Activated T-cell treated with anti-CD3 and anti-CD28 coated beads, Interleukin-2, amount 50 U/mL, for 24 hours (primary cell): ENCODE measurements at regions not wholly inside any gene's neighbourhood (a gene's known extent, or its start where the extent isn't known, plus 50 kb on each side); places are given as distances from the start of the nearest gene placed in this dataset.
"Not testable (repeated sequence)": the region's sequence is repeated elsewhere in the genome, so short reads cannot be mapped to it uniquely, and the experiment has no call there.

ENCODE experiments used
- DNase-seq: peaks from one replicate; pipeline ENCODE4 v3.0.0-alpha.2; 2020
- H3K27ac Mint-ChIP-seq: 2 replicates; pipeline ENCODE4 v1.8.0; 2020; ENCODE audit warnings: mild to moderate bottlenecking, mixed read lengths
- H3K27me3 Mint-ChIP-seq: 2 replicates; pipeline ENCODE4 v1.8.0; 2020; ENCODE audit warnings: mixed read lengths
- H3K36me3 Mint-ChIP-seq: 2 replicates; pipeline ENCODE4 v1.8.0; 2020; ENCODE audit warnings: low read depth, mixed read lengths
- H3K4me1 Mint-ChIP-seq: 2 replicates; pipeline ENCODE4 v1.8.0; 2020; ENCODE audit warnings: low read depth, mixed read lengths
- H3K4me3 Mint-ChIP-seq: 2 replicates; pipeline ENCODE4 v1.8.0; 2020; ENCODE audit warnings: mild to moderate bottlenecking, moderate library complexity, mixed read lengths
- H3K9me3 Mint-ChIP-seq: 2 replicates; pipeline ENCODE4 v1.8.0; 2020; ENCODE audit warnings: mixed read lengths

- no peak overlapping the region for H3K27ac Mint-ChIP-seq
Observed at GRCh38 chr12:114820796-114821195, 136.8 kb upstream of the TBX3 start.

GRCh38 chr12:114817571-114818425 is 133.8 kb upstream of the TBX3 start:
- H3K4me1 Mint-ChIP-seq, result peaks cover 5% of the 10 kb centered on the region
- H3K36me3 Mint-ChIP-seq, result no peaks in the 10 kb centered on the region
- H3K27ac Mint-ChIP-seq, result no peak overlapping the region
- DNase-seq, result no peak
- peaks cover 2% of the 10 kb centered on the region for H3K9me3 Mint-ChIP-seq
- peaks cover 7% of the 10 kb centered on the region for H3K27me3 Mint-ChIP-seq
- H3K4me3 Mint-ChIP-seq, result no peak overlapping the region

More at GRCh38 chr12:114820796-114821195, 136.8 kb upstream of the TBX3 start:
- Mint-ChIP-seq H3K9me3 (peaks cover 2% of the 10 kb centered on the region), H3K4me1 (no peaks in the 10 kb centered on the region), H3K4me3 (no peak overlapping the region), H3K36me3 (no peaks in the 10 kb centered on the region), H3K27me3 (no peaks in the 10 kb centered on the region)
- no peak for DNase-seq

- H3K4me3 Mint-ChIP-seq, result no peak overlapping the region
- H3K9me3 Mint-ChIP-seq, result peaks cover 2% of the 10 kb centered on the region
- DNase-seq, result no peak
- peaks cover 5% of the 10 kb centered on the region for H3K4me1 Mint-ChIP-seq
- H3K36me3 Mint-ChIP-seq, result no peaks in the 10 kb centered on the region
- peaks cover 7% of the 10 kb centered on the region for H3K27me3 Mint-ChIP-seq
- H3K27ac Mint-ChIP-seq, result no peak overlapping the region
Observed at GRCh38 chr12:114815026-114815795, 131.2 kb upstream of the TBX3 start.

- H3K4me3 Mint-ChIP-seq, result no peak overlapping the region
- no peak for DNase-seq
- H3K36me3 Mint-ChIP-seq, result no peaks in the 10 kb centered on the region
- H3K9me3 Mint-ChIP-seq, result peaks cover 6% of the 10 kb centered on the region
- H3K27ac Mint-ChIP-seq, result no peak overlapping the region
- H3K4me1 Mint-ChIP-seq, result peaks cover 5% of the 10 kb centered on the region
- peaks cover 10% of the 10 kb centered on the region for H3K27me3 Mint-ChIP-seq
Observed at GRCh38 chr12:114812858-114813761, 129.1 kb upstream of the TBX3 start.

GRCh38 chr12:114812384-114812783 is 128.4 kb upstream of the TBX3 start:
- Mint-ChIP-seq H3K27ac (no peak overlapping the region), H3K9me3 (peaks cover 13% of the 10 kb centered on the region), H3K4me3 (no peak overlapping the region), H3K27me3 (peaks cover 18% of the 10 kb centered on the region), H3K4me1 (peaks cover 5% of the 10 kb centered on the region), H3K36me3 (no peaks in the 10 kb centered on the region)
- no peak for DNase-seq

GRCh38 chr12:114809097-114809496 is 125.1 kb upstream of the TBX3 start:
- H3K9me3 Mint-ChIP-seq, result peaks cover 18% of the 10 kb centered on the region
- H3K27ac Mint-ChIP-seq, result no peak overlapping the region
- no peaks in the 10 kb centered on the region for H3K36me3 Mint-ChIP-seq

GRCh38 chr12:114801381-114801780 is 117.4 kb upstream of the TBX3 start:
- not testable (repeated sequence) for H3K4me3 Mint-ChIP-seq, DNase-seq, H3K27me3 Mint-ChIP-seq, H3K4me1 Mint-ChIP-seq, H3K36me3 Mint-ChIP-seq, H3K9me3 Mint-ChIP-seq, H3K27ac Mint-ChIP-seq

More at GRCh38 chr12:114809097-114809496, 125.1 kb upstream of the TBX3 start:
- Mint-ChIP-seq H3K4me1 (peaks cover 5% of the 10 kb centered on the region), H3K4me3 (no peak overlapping the region), H3K27me3 (peaks cover 15% of the 10 kb centered on the region)
- DNase-seq, result no peak

- not testable (repeated sequence) for H3K4me3 Mint-ChIP-seq, H3K9me3 Mint-ChIP-seq, H3K4me1 Mint-ChIP-seq, H3K27ac Mint-ChIP-seq, H3K36me3 Mint-ChIP-seq, DNase-seq, H3K27me3 Mint-ChIP-seq
Observed at GRCh38 chr12:114800566-114800965, 116.6 kb upstream of the TBX3 start.

GRCh38 chr12:114799574-114800487 is 115.9 kb upstream of the TBX3 start:
- no peaks in the 10 kb centered on the region for H3K27me3 Mint-ChIP-seq
- no peak for DNase-seq
- no peak overlapping the region for H3K27ac Mint-ChIP-seq
- no peaks in the 10 kb centered on the region for H3K36me3 Mint-ChIP-seq
- no peaks in the 10 kb centered on the region for H3K4me1 Mint-ChIP-seq
- H3K9me3 Mint-ChIP-seq, result peaks cover 4% of the 10 kb centered on the region
- no peak overlapping the region for H3K4me3 Mint-ChIP-seq

- H3K27ac Mint-ChIP-seq, result no peak overlapping the region
- no peaks in the 10 kb centered on the region for H3K36me3 Mint-ChIP-seq
- no peaks in the 10 kb centered on the region for H3K27me3 Mint-ChIP-seq
- DNase-seq, result no peak
- peaks cover 2% of the 10 kb centered on the region for H3K9me3 Mint-ChIP-seq
- no peak overlapping the region for H3K4me3 Mint-ChIP-seq
- no peaks in the 10 kb centered on the region for H3K4me1 Mint-ChIP-seq
Observed at GRCh38 chr12:114794049-114794558, 110.1 kb upstream of the TBX3 start.

- Mint-ChIP-seq H3K27ac (no peak overlapping the region), H3K36me3 (no peaks in the 10 kb centered on the region), H3K4me3 (no peak overlapping the region)
Observed at GRCh38 chr12:114790276-114790675, 106.3 kb upstream of the TBX3 start.

GRCh38 chr12:114789821-114790220 is 105.8 kb upstream of the TBX3 start:
- no peaks in the 10 kb centered on the region for H3K27me3 Mint-ChIP-seq
- no peaks in the 10 kb centered on the region for H3K9me3 Mint-ChIP-seq
- H3K27ac Mint-ChIP-seq, result no peak overlapping the region
- H3K4me1 Mint-ChIP-seq, result no peaks in the 10 kb centered on the region
- DNase-seq, result no peak
- H3K4me3 Mint-ChIP-seq, result no peak overlapping the region
- no peaks in the 10 kb centered on the region for H3K36me3 Mint-ChIP-seq

More at GRCh38 chr12:114790276-114790675, 106.3 kb upstream of the TBX3 start:
- Mint-ChIP-seq H3K4me1 (no peaks in the 10 kb centered on the region), H3K27me3 (no peaks in the 10 kb centered on the region), H3K9me3 (no peaks in the 10 kb centered on the region)
- no peak for DNase-seq

GRCh38 chr12:114789276-114789675 is 105.3 kb upstream of the TBX3 start:
- no peaks in the 10 kb centered on the region for H3K27me3 Mint-ChIP-seq
- DNase-seq, result no peak
- H3K4me3 Mint-ChIP-seq, result no peak overlapping the region

More at GRCh38 chr12:114789276-114789675, 105.3 kb upstream of the TBX3 start:
- Mint-ChIP-seq H3K4me1 (no peaks in the 10 kb centered on the region), H3K27ac (no peak overlapping the region), H3K36me3 (no peaks in the 10 kb centered on the region), H3K9me3 (no peaks in the 10 kb centered on the region)
